ENCODE measurements at regions not wholly inside any gene's neighbourhood (a gene's known extent, or its start where the extent isn't known, plus 50 kb on each side); places are given as distances from the start of the nearest gene placed in this dataset.

DNA sequence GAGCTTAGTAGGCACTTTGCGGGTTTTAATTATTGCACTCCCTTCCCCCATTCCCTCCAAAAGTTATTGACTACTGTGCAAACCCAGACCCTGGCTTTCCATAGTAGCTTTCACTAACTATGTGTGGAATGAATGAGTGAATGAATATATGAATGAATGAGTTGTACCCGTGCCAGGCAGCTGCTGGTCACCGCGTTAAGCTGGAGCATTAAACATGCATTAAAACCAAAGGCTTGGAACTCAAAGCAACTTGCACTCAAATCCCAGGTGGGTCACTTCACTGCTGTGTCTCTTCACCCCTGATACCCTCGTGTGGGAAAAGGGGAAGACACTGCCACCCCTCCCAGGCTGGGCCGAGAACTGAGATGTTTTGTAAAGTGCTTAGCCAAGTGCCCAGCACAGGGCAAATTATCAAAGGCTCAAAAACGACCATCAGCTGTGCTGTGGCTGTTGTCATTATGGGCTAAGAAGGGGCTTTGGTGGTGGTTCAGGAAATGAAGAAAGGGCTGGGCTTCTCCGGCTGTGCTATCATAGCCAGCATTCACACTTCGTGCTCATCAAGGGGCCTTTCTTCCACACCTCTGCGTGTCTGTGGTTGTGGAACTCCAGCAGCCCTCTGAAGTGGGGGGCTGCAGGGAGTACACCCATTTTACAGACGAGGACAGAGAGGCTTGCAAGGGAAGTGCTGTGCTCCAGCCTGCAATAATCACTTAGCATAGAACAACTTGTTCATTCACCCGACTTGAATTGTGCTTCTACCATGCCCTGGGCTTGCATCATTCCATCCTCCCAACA lies 60.2 kb upstream of the STX16 start:
- Histone ChIP-seq H3K4me3 (ENCODE audit: insufficient read depth, low read depth, low read length) (no peak overlapping the region), H3K4me1 (ENCODE audit: control insufficient read depth, insufficient read depth, low read length) (peaks cover 7% of the 10 kb centered on the region), H3K9me3 (ENCODE audit: control insufficient read depth, low read length) (no peaks in the 10 kb centered on the region), H3K27me3 (ENCODE audit: control insufficient read depth, insufficient read depth, low read length, poor library complexity, severe bottlenecking) (no peaks in the 10 kb centered on the region), H3K36me3 (ENCODE audit: control insufficient read depth, insufficient read depth, low read length) (no peaks in the 10 kb centered on the region), H3K27ac (ENCODE audit: insufficient read depth, low read depth, low read length, poor library complexity, severe bottlenecking) (no peak overlapping the region)
- WGBS, 2 experiments: 85 to 87% methylated on average over 12 of the region's 12 CpGs

DNA sequence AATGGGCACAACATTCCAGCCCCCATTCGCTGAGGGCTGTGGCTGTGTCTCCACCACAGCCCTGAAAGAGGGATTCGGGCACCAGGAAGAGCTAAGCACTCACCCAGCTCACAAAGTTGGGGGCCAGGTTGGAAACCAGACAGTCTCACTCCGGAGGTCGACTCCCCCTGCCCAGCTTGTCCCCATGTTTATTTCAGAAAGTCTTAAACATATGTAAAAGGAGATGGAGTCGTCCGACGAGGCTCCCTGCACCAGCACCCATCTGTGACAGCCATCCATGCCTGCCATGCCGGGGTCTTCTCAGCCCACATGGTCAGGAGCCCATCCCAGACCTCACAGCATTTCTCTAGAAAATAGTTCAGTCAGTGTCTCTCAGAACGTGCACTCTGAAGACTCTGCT lies 63.6 kb upstream of the STX16 start:
- Histone ChIP-seq H3K36me3 (ENCODE audit: control insufficient read depth, insufficient read depth, low read length) (no peaks in the 10 kb centered on the region), H3K4me1 (ENCODE audit: control insufficient read depth, insufficient read depth, low read length) (peaks cover 4% of the 10 kb centered on the region), H3K4me3 (ENCODE audit: insufficient read depth, low read depth, low read length) (no peak overlapping the region), H3K27ac (ENCODE audit: insufficient read depth, low read depth, low read length, poor library complexity, severe bottlenecking) (no peak overlapping the region), H3K27me3 (ENCODE audit: control insufficient read depth, insufficient read depth, low read length, poor library complexity, severe bottlenecking) (no peaks in the 10 kb centered on the region), H3K9me3 (ENCODE audit: control insufficient read depth, low read length) (no peaks in the 10 kb centered on the region)
- WGBS, 2 experiments: 87 to 91% methylated on average over 9 of the region's 9 CpGs

DNA sequence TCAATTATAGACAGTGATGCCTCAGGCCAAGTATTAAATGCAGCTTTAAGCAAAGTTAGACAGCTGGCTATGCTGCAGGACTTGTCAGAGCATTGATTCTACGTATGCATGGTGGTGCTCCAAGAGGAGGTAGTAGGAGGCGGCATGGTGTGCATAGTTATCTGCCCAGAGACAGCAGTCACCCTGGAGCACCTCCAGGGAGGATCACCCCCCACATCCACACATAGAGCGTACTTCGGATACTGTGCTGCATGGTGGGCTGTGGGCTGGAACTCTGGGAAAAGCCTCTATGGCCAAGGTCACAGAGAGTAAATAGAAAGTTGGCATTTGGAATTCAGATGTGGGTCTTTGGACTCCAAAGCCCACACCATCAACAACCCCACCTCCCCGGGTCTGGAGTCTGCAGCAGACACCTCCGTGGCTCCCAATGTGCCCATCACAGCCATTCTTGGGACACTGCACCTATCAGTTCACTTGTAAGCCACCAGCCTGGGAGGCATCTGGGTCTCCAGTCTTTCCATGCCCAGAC lies 64.5 kb upstream of the STX16 start:
- no peaks in the 10 kb centered on the region for H3K36me3 ChIP-seq (ENCODE audit: control insufficient read depth, insufficient read depth, low read length)
- peaks cover 4% of the 10 kb centered on the region for H3K4me1 ChIP-seq (ENCODE audit: control insufficient read depth, insufficient read depth, low read length)

DNA sequence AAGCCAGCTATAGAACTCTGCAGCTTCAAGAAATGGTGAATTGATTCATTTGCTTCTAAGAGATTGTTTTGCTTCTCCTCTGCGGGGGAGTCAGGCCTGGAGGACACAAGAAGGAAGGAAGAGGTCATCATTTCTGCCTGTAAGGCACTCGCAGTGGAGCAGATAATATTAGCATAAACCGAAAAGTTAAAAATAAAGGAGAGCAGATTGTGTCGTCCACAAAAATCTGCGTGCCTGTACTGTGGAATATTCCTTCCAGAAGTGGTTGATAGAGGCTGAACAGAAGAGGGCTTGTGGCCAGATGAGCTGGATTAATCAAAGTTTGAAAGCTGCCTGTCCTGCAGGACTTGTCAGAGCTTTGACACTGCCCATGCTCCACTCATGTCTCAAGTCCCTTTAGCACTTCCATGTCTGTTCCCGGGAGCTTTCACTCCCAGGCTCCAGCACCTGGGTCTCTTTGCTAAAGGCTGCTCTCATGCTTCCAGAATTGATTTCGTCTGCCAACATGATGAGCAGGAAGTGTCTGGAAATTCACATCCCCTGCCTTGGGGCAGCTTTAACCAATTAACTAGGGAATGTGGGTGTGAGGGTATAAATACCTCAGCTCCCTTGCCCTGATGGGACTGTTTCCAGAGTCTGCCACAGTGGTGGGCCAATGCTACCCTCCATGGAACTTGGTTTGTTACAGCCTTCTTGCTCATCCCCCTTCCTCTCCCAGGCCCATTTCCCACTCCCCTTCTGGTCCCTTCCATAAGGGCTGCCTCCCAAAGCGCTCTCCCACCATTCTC lies 65.1 kb upstream of the STX16 start:
- no peak overlapping the region for H3K27ac ChIP-seq (ENCODE audit: insufficient read depth, low read depth, low read length, poor library complexity, severe bottlenecking)
- H3K9me3 ChIP-seq (ENCODE audit: control insufficient read depth, low read length): no peaks in the 10 kb centered on the region
- no peak overlapping the region for H3K4me3 ChIP-seq (ENCODE audit: insufficient read depth, low read depth, low read length)
- H3K27me3 ChIP-seq (ENCODE audit: control insufficient read depth, insufficient read depth, low read length, poor library complexity, severe bottlenecking): no peaks in the 10 kb centered on the region
- peaks cover 4% of the 10 kb centered on the region for H3K4me1 ChIP-seq (ENCODE audit: control insufficient read depth, insufficient read depth, low read length)
- no peaks in the 10 kb centered on the region for H3K36me3 ChIP-seq (ENCODE audit: control insufficient read depth, insufficient read depth, low read length)
- WGBS, 2 experiments: 91 to 93% methylated on average over 8 of the region's 8 CpGs

More for the DNA sequence above, 64.5 kb upstream of the STX16 start:
- Histone ChIP-seq H3K27ac (ENCODE audit: insufficient read depth, low read depth, low read length, poor library complexity, severe bottlenecking) (no peak overlapping the region), H3K4me3 (ENCODE audit: insufficient read depth, low read depth, low read length) (no peak overlapping the region), H3K9me3 (ENCODE audit: control insufficient read depth, low read length) (no peaks in the 10 kb centered on the region), H3K27me3 (ENCODE audit: control insufficient read depth, insufficient read depth, low read length, poor library complexity, severe bottlenecking) (no peaks in the 10 kb centered on the region)
- 74 to 76% methylated on average over 5 to 6 of the region's 6 CpGs for WGBS, 2 experiments

DNA sequence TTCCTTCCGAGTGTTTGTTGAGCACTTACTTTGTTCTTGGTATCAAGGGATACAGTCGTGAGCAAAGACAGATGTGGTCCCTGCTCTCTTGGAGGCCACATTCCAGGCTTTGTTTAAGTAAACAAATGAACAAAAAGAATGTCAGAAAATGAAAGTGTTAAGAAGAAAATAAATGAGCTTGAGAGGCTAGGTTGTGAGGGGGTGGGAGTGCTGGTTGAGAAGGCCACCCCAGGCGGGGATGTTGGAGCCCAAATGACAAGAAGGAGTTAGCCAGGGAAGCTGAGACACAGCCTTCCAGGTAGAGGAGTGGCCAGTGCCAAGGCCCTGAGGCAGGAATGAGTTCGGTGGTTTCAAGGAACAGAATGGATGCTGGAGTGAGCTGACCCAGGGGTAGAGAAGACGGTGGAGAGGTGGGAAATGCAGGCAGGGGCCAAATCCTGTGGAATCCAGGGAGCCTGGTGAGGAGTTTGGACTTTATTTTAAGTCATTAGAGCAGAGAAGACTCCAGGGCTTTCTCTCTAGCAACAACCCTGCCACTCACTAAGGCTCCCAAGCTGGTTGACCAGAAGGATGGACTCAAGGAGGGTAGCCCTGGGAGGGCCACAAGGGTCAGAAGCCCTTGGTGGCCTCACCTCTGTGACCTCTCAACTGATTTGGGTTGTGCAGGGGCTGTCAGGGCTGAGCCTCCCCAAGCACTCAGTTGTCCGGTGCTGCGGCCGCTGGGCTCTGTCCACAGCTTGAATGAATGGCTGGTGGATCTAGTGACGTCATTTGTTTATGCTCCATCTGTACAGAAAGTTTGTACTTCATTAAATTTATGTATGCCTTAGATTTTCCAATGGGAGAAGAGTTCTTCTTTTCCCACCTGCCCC lies 66.0 kb upstream of the STX16 start:
- WGBS, 2 experiments: 61 to 67% methylated on average over 9 of the region's 9 CpGs
- H3K4me3 ChIP-seq (ENCODE audit: insufficient read depth, low read depth, low read length): no peak overlapping the region
- no peaks in the 10 kb centered on the region for H3K9me3 ChIP-seq (ENCODE audit: control insufficient read depth, low read length)
- H3K4me1 ChIP-seq (ENCODE audit: control insufficient read depth, insufficient read depth, low read length): peaks cover 2% of the 10 kb centered on the region
- no peaks in the 10 kb centered on the region for H3K27me3 ChIP-seq (ENCODE audit: control insufficient read depth, insufficient read depth, low read length, poor library complexity, severe bottlenecking)
- no peaks in the 10 kb centered on the region for H3K36me3 ChIP-seq (ENCODE audit: control insufficient read depth, insufficient read depth, low read length)
- no peak overlapping the region for H3K27ac ChIP-seq (ENCODE audit: insufficient read depth, low read depth, low read length, poor library complexity, severe bottlenecking)

DNA sequence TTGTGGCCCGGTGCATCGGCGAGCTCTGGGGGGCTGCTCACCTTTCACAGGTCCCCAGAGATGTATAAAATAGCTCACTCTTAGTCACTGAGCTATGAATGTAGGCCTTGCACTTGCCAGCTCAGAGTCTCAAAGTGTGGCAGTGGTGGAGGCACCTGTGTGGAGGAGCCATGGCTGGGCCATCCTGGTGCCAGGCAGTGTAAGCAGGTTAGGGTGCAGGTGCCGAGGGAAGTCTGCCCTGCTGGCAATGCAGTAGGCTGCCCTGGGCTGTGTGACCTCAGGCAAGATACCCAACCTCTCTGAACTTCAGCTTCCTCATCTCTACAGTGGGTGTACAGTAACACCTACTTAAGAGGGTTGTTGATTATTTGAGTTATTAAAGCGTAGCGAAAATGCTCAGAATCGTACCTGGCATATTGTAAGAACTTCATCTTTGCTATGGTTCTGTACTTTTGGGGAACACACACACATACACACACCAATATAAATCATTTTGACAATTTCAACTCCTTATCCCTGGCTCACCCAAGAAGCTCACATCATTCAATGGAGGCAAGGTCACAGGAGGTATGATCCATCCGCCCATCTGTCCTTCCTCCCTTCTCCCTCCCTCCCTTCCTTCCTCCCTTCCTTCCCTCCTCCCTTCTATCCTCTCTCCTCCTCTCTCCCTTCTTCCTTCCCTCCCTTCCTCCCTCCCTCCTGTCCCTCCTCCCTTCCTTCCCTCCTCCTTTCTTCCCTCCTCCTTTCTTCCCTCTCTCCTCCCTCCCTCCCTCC lies 66.8 kb upstream of the STX16 start:
- WGBS, 2 experiments: 91 to 93% methylated on average over 8 of the region's 8 CpGs

DNA sequence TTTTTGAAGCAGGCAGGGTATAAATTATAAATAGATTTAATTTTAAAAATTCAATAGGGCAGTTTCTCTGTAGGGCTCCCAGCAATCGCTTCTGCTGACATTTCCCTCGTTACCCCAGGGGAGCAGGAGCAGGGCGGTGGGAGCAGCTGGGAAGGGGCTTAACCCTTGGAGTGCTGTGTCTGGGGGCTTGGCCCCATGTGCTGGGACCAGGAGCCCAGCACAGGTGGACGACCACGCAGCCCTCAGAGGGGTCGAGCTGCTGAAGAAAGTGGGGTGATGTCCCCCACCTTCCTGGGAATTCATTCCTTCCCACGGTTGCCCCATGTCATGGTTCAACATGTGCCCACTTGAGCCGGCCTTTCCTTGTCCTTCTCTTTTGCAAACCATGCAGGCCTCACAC lies 67.5 kb upstream of the STX16 start:
- Histone ChIP-seq H3K9me3 (ENCODE audit: control insufficient read depth, low read length) (no peaks in the 10 kb centered on the region), H3K27ac (ENCODE audit: insufficient read depth, low read depth, low read length, poor library complexity, severe bottlenecking) (no peak overlapping the region), H3K27me3 (ENCODE audit: control insufficient read depth, insufficient read depth, low read length, poor library complexity, severe bottlenecking) (no peaks in the 10 kb centered on the region), H3K4me1 (ENCODE audit: control insufficient read depth, insufficient read depth, low read length) (no peaks in the 10 kb centered on the region), H3K36me3 (ENCODE audit: control insufficient read depth, insufficient read depth, low read length) (no peaks in the 10 kb centered on the region), H3K4me3 (ENCODE audit: insufficient read depth, low read depth, low read length) (no peak overlapping the region)
- WGBS, 2 experiments: 53% methylated on average over 8 of the region's 8 CpGs

More for the DNA sequence above, 66.8 kb upstream of the STX16 start:
- Histone ChIP-seq H3K36me3 (ENCODE audit: control insufficient read depth, insufficient read depth, low read length) (no peaks in the 10 kb centered on the region), H3K4me1 (ENCODE audit: control insufficient read depth, insufficient read depth, low read length) (no peaks in the 10 kb centered on the region), H3K9me3 (ENCODE audit: control insufficient read depth, low read length) (no peaks in the 10 kb centered on the region), H3K4me3 (ENCODE audit: insufficient read depth, low read depth, low read length) (no peak overlapping the region), H3K27ac (ENCODE audit: insufficient read depth, low read depth, low read length, poor library complexity, severe bottlenecking) (no peak overlapping the region), H3K27me3 (ENCODE audit: control insufficient read depth, insufficient read depth, low read length, poor library complexity, severe bottlenecking) (no peaks in the 10 kb centered on the region)

- Histone ChIP-seq H3K27ac (ENCODE audit: insufficient read depth, low read depth, low read length, poor library complexity, severe bottlenecking) (no peak overlapping the region), H3K36me3 (ENCODE audit: control insufficient read depth, insufficient read depth, low read length) (no peaks in the 10 kb centered on the region), H3K9me3 (ENCODE audit: control insufficient read depth, low read length) (no peaks in the 10 kb centered on the region), H3K27me3 (ENCODE audit: control insufficient read depth, insufficient read depth, low read length, poor library complexity, severe bottlenecking) (no peaks in the 10 kb centered on the region), H3K4me3 (ENCODE audit: insufficient read depth, low read depth, low read length) (no peak overlapping the region), H3K4me1 (ENCODE audit: control insufficient read depth, insufficient read depth, low read length) (no peaks in the 10 kb centered on the region)
- 53 to 54% methylated on average over 9 to 11 of the region's 13 CpGs for WGBS, 2 experiments
Observed at GRCh38 chr20:58583176-58583575, 67.9 kb upstream of the STX16 start.

- Histone ChIP-seq H3K27me3 (ENCODE audit: control insufficient read depth, insufficient read depth, low read length, poor library complexity, severe bottlenecking) (no peaks in the 10 kb centered on the region), H3K36me3 (ENCODE audit: control insufficient read depth, insufficient read depth, low read length) (no peaks in the 10 kb centered on the region), H3K9me3 (ENCODE audit: control insufficient read depth, low read length) (no peaks in the 10 kb centered on the region), H3K4me3 (ENCODE audit: insufficient read depth, low read depth, low read length) (no peak overlapping the region), H3K27ac (ENCODE audit: insufficient read depth, low read depth, low read length, poor library complexity, severe bottlenecking) (no peak overlapping the region), H3K4me1 (ENCODE audit: control insufficient read depth, insufficient read depth, low read length) (no peaks in the 10 kb centered on the region)
- 92% methylated on average over 7 of the region's 7 CpGs for WGBS, 2 experiments
Observed at GRCh38 chr20:58580474-58580835, 65.3 kb upstream of the APCDD1L start.
